ENCODE measurements at regions not wholly inside any gene's neighbourhood (a gene's known extent, or its start where the extent isn't known, plus 50 kb on each side); places are given as distances from the start of the nearest gene placed in this dataset.

DNA sequence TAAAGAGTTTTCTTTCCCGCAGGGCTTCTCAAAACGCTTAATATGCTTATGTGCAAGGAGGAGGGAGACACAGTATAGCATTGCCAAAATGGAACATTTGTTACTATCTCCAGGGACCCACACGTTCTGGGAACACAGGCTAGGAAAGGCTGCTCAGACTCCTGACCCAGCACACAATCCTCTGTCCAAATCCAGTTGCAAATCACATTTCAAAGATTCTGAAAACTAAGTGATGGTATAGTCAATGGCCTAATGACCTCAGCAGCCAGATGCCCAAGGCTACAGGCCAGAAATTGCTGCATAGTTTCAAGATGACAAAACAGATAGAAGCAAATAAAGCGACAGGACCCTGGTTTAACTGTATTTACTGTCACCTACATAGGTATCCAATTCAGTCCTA lies 97.0 kb upstream of the GRIP1 start:
- Histone ChIP-seq H3K27me3 (ENCODE audit: control insufficient read depth in 2 of 2, insufficient read depth in 2 of 2, low read length in 2 of 2) (no peaks in the 10 kb centered on the region), H3K9me1 (replicated peaks; ENCODE audit: control insufficient read depth, extremely low read depth, insufficient read depth, low read length) (no peaks in the 10 kb centered on the region), H3K9ac (replicated peaks; ENCODE audit: extremely low read depth, insufficient read depth, low read length) (no peak overlapping the region), H3K4me2 (ENCODE audit: insufficient read depth, low read length) (no peak overlapping the region), H3K4me3 (replicated peaks in 1 of 3; ENCODE audit: insufficient read depth in 1 of 3, low read depth in 1 of 3, low read length in 3 of 3) (no peak overlapping the region), H3K79me2 (ENCODE audit: control insufficient read depth, insufficient read depth, low read length) (no peaks in the 10 kb centered on the region), H3K36me3 (ENCODE audit: control insufficient read depth in 2 of 2, extremely low read depth in 1 of 2, insufficient read depth in 2 of 2, low read length in 2 of 2) (no peaks in the 10 kb centered on the region), H3K9me3 (replicated peaks; ENCODE audit: control insufficient read depth, insufficient read depth, low read length) (no peaks in the 10 kb centered on the region), H4K20me1 (replicated peaks; ENCODE audit: control insufficient read depth, extremely low read depth, insufficient read depth, low read length) (no peaks in the 10 kb centered on the region), H3K4me1 (ENCODE audit: control insufficient read depth, extremely low read depth, insufficient read depth, low read length) (no peaks in the 10 kb centered on the region), H2AFZ (ENCODE audit: low read depth, low read length) (no peak overlapping the region), H3K27ac (ENCODE audit: insufficient read depth, low read depth, low read length) (no peak overlapping the region)
- dilution Hi-C loops (cut with MboI; ENCODE audit: extremely low pct_ligation_motif_present, low sequenced_read_pairs), result no loop called here
- DNase-seq (ENCODE audit: low read depth, low spot score) (no peak), FAIRE-seq (no peak)
- ChIA-PET CTCF (no interaction called here), POLR2A (no interaction called here)
- intact Hi-C loops (cut with micrococcal nuclease), result no loop called here
- TF ChIP-seq POLR2AphosphoS5 (IDR thresholded peaks at IDR 0.05; ENCODE audit: insufficient read depth, low read depth, low read length) (no peak), POLR2A (IDR thresholded peaks at IDR 0.05; ENCODE audit: low read depth, low read length) (no peak), GATA2 (IDR thresholded peaks at IDR 0.05; ENCODE audit: insufficient read depth, insufficient read length, low read depth, low read length) (no peak), JUN (IDR thresholded peaks at IDR 0.05; ENCODE audit: borderline replicate concordance, insufficient read depth, insufficient read length, low read depth) (no peak), EZH2 (IDR thresholded peaks at IDR 0.05; ENCODE audit: borderline replicate concordance, low read depth, low read length, severe bottlenecking) (no peak), MYC (IDR thresholded peaks at IDR 0.05; ENCODE audit: low read depth, low read length) (no peak), FOS (IDR thresholded peaks at IDR 0.05; ENCODE audit: borderline replicate concordance, insufficient read depth, low read length) (no peak)
- TF ChIP-seq, protein P1, sequence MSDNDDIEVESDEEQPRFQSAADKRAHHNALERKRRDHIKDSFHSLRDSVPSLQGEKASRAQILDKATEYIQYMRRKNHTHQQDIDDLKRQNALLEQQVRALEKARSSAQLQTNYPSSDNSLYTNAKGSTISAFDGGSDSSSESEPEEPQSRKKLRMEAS (IDR thresholded peaks at IDR 0.05; ENCODE audit: insufficient read depth, insufficient read length), result no peak
- TF ChIP-seq, protein P2, sequence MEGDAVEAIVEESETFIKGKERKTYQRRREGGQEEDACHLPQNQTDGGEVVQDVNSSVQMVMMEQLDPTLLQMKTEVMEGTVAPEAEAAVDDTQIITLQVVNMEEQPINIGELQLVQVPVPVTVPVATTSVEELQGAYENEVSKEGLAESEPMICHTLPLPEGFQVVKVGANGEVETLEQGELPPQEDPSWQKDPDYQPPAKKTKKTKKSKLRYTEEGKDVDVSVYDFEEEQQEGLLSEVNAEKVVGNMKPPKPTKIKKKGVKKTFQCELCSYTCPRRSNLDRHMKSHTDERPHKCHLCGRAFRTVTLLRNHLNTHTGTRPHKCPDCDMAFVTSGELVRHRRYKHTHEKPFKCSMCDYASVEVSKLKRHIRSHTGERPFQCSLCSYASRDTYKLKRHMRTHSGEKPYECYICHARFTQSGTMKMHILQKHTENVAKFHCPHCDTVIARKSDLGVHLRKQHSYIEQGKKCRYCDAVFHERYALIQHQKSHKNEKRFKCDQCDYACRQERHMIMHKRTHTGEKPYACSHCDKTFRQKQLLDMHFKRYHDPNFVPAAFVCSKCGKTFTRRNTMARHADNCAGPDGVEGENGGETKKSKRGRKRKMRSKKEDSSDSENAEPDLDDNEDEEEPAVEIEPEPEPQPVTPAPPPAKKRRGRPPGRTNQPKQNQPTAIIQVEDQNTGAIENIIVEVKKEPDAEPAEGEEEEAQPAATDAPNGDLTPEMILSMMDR (IDR thresholded peaks at IDR 0.05; ENCODE audit: extremely low read depth in 1 of 2, insufficient read depth in 1 of 2, low read depth in 1 of 2, low read length in 2 of 2), result no peak
- BruUV-seq (replicated peaks), result no TSS peak
